GM23338 (cell line): ENCODE measurements at regions not wholly inside any gene's neighbourhood (a gene's known extent, or its start where the extent isn't known, plus 50 kb on each side); places are given as distances from the start of the nearest gene placed in this dataset.

Experiments used
- ATAC-seq: fragments of 200-7000 bp; cut with Tn5 transposase; 3 replicates; pipeline ENCODE4 v1.9.1; 2020
- DNase-seq: peaks from one replicate; pipeline ENCODE4 v3.0.0-alpha.2; 2015; ENCODE audit warnings: low spot score
- H2AFZ ChIP-seq: fragments of 200-600 bp; sonication (generic); 2 replicates; pipeline ENCODE4 v1.8.0; 2016; ENCODE audit warnings: antibody characterized with exemption, mild to moderate bottlenecking, moderate library complexity
- H3F3A ChIP-seq: fragments of 200-600 bp; sonication (generic); replicated peaks from 2 replicates; pipeline ENCODE4 v1.8.0; 2017; ENCODE audit warnings: antibody characterized with exemption, mixed run types, low read depth
- H3K27ac ChIP-seq: fragments of 200-600 bp; sonication (generic); 2 replicates; pipeline ENCODE4 v1.6.1; 2016; ENCODE audit warnings: low read depth
- H3K27me3 ChIP-seq: fragments of 200-600 bp; sonication (generic); 2 replicates; pipeline ENCODE4 v1.8.0; 2016; ENCODE audit warnings: mild to moderate bottlenecking, mixed run types, moderate library complexity; ENCODE audit not compliant: insufficient read depth
- H3K36me3 ChIP-seq: fragments of 200-600 bp; sonication (generic); 2 replicates; pipeline ENCODE4 v1.8.0; 2016; ENCODE audit warnings: mild to moderate bottlenecking; ENCODE audit not compliant: insufficient read depth
- H3K4me1 ChIP-seq: fragments of 200-600 bp; sonication (generic); 2 replicates; pipeline ENCODE4 v1.8.0; 2016; ENCODE audit warnings: mild to moderate bottlenecking, moderate library complexity; ENCODE audit not compliant: insufficient read depth
- H3K4me2 ChIP-seq: fragments of 200-600 bp; sonication (generic); 2 replicates; pipeline ENCODE4 v1.7.1; 2017; ENCODE audit warnings: mixed run types
- H3K4me3 ChIP-seq: fragments of 200-600 bp; sonication (generic); 2 replicates; pipeline ENCODE4 v1.6.1; 2016; ENCODE audit warnings: mixed run types
- H3K79me2 ChIP-seq: fragments of 200-600 bp; sonication (generic); replicated peaks from 2 replicates; pipeline ENCODE4 v1.8.0; 2017; ENCODE audit warnings: mild to moderate bottlenecking; ENCODE audit not compliant: insufficient read depth
- H3K9me2 ChIP-seq: fragments of 200-600 bp; sonication (generic); 2 replicates; pipeline ENCODE4 v1.8.0; 2017; ENCODE audit not compliant: insufficient read depth
- H4K20me1 ChIP-seq: fragments of 200-600 bp; sonication (generic); replicated peaks from 2 replicates; pipeline ENCODE4 v1.8.0; 2017; ENCODE audit warnings: mild to moderate bottlenecking; ENCODE audit not compliant: insufficient read depth
- H3K27ac Mint-ChIP-seq: 2 replicates; pipeline ENCODE4 v1.8.0; 2020; ENCODE audit warnings: inconsistent platforms, mild to moderate bottlenecking, moderate library complexity, mixed read lengths
- H3K27me3 Mint-ChIP-seq: 3 replicates; pipeline ENCODE4 v1.8.0; 2022; ENCODE audit warnings: low read depth, mild to moderate bottlenecking, moderate library complexity, mixed read lengths, inconsistent platforms; ENCODE audit not compliant: insufficient read depth, poor library complexity
- H3K36me3 Mint-ChIP-seq: 3 replicates; pipeline ENCODE4 v1.8.0; 2021; ENCODE audit warnings: low read depth, mild to moderate bottlenecking, inconsistent platforms, moderate library complexity, mixed read lengths
- H3K4me1 Mint-ChIP-seq: 3 replicates; pipeline ENCODE4 v1.8.0; 2020; ENCODE audit warnings: mild to moderate bottlenecking, inconsistent platforms, mixed read lengths
- H3K4me3 Mint-ChIP-seq: 3 replicates; pipeline ENCODE4 v1.8.0; 2021; ENCODE audit warnings: moderate library complexity, mild to moderate bottlenecking, inconsistent platforms, mixed read lengths
- H3K9me3 Mint-ChIP-seq: 3 replicates; pipeline ENCODE4 v1.8.0; 2020; ENCODE audit warnings: moderate library complexity, mild to moderate bottlenecking, inconsistent platforms, mixed read lengths
- CTCF ChIP-seq, 2 experiments: fragments of 200-600 bp in 1 of 2; sonication (generic) in 1 of 2; conservative IDR thresholded peaks; 2 replicates each; pipeline versions ENCODE4 v1.5.1 to v1.6.1; 2016 to 2017; ENCODE audit warnings: antibody characterized with exemption in 2 of 2, low read depth in 2 of 2, mild to moderate bottlenecking in 2 of 2, moderate library complexity in 1 of 2
- ETS1 ChIP-seq: IDR thresholded peaks from 2 replicates; pipeline ENCODE4 v1.6.1; 2016; ENCODE audit warnings: antibody characterized with exemption
- EZH2 ChIP-seq: fragments of 200-600 bp; sonication (generic); IDR thresholded peaks from one replicate; pipeline ENCODE4 v1.8.0; 2017; ENCODE audit warnings: antibody characterized with exemption, mild to moderate bottlenecking, low read depth; ENCODE audit not compliant: unreplicated experiment
- JUNB ChIP-seq: IDR thresholded peaks from one replicate; pipeline ENCODE4 v1.6.1; 2016; ENCODE audit warnings: antibody characterized with exemption; ENCODE audit not compliant: unreplicated experiment
- NANOG ChIP-seq: IDR thresholded peaks from 2 replicates; pipeline ENCODE4 v1.6.1; 2016; ENCODE audit warnings: antibody characterized with exemption, borderline replicate concordance
- POLR2AphosphoS5 ChIP-seq: IDR thresholded peaks from 2 replicates; pipeline ENCODE4 v1.6.1; 2016; ENCODE audit warnings: antibody characterized with exemption, low read depth
- REST ChIP-seq: IDR thresholded peaks from one replicate; pipeline ENCODE4 v1.6.1; 2018; ENCODE audit warnings: antibody characterized with exemption; ENCODE audit not compliant: unreplicated experiment
- STAT1 ChIP-seq: IDR thresholded peaks from one replicate; pipeline ENCODE4 v1.6.1; 2016; ENCODE audit warnings: antibody characterized with exemption; ENCODE audit not compliant: unreplicated experiment
- ZNF114 ChIP-seq: fragments of 250-450 bp; sonication (Bioruptor Pico); IDR thresholded peaks from 2 replicates; pipeline ENCODE4 v1.5.0; 2020; ENCODE audit warnings: mild to moderate bottlenecking, moderate library complexity
- ZNF331 ChIP-seq: fragments of 250-450 bp; sonication (Bioruptor Pico); IDR thresholded peaks from 2 replicates; pipeline ENCODE4 v1.5.0; 2020; ENCODE audit warnings: low read depth, mild to moderate bottlenecking, moderate library complexity

GRCh38 chr10:10353326-10353868 is 664.3 kb upstream of the CELF2 start (continued):
- no peak for TF ChIP-seq ETS1
- TF ChIP-seq CTCF (conservative IDR thresholded peaks at IDR 0.05; ENCODE audit: low read depth in 2 of 2), result no peak
- no peak for TF ChIP-seq EZH2
- TF ChIP-seq STAT1, result no peak
- TF ChIP-seq JUNB, result no peak
- no peak for TF ChIP-seq REST
- no peak for TF ChIP-seq ZNF114 (CRISPR knock-in tag)
- TF ChIP-seq POLR2AphosphoS5, result no peak
- no peak for TF ChIP-seq ZNF331 (CRISPR knock-in tag)

GRCh38 chr10:10359263-10359662 is 658.4 kb upstream of the CELF2 start:
- DNase-seq, result no peak
- H3K79me2 ChIP-seq, result no peaks in the 10 kb centered on the region
- H3K9me3 Mint-ChIP-seq, result peaks cover 8% of the 10 kb centered on the region
- H3K36me3 Mint-ChIP-seq, result peaks cover 6% of the 10 kb centered on the region; the same call in 2 of the 3 replicates
- no peaks in the 10 kb centered on the region for H3K27me3 ChIP-seq
- H3K4me1 Mint-ChIP-seq, result peaks cover 27% of the 10 kb centered on the region
- no peak overlapping the region for H2AFZ ChIP-seq
- no peak overlapping the region for H3K27ac ChIP-seq
- H3K4me1 ChIP-seq, result peaks cover 24% of the 10 kb centered on the region
- no peak for ATAC-seq
- H3K27me3 Mint-ChIP-seq, result peaks cover 3% of the 10 kb centered on the region
- no peaks in the 10 kb centered on the region for H3K9me2 ChIP-seq
- TF ChIP-seq ZNF331 (CRISPR knock-in tag) (no peak), EZH2 (no peak), NANOG (no peak), POLR2AphosphoS5 (no peak)
- H3K4me3 ChIP-seq, result no peak overlapping the region
- no peak overlapping the region for H3K4me2 ChIP-seq
- H3K36me3 ChIP-seq, result no peaks in the 10 kb centered on the region
- no peaks in the 10 kb centered on the region for H4K20me1 ChIP-seq
- H3F3A ChIP-seq, result no peaks in the 10 kb centered on the region
- H3K27ac Mint-ChIP-seq, result no peak overlapping the region
- H3K4me3 Mint-ChIP-seq, result no peak overlapping the region
